Progenitor cell of endocrine pancreas (in vitro differentiated cells): ENCODE measurements at regions not wholly inside any gene's neighbourhood (a gene's known extent, or its start where the extent isn't known, plus 50 kb on each side); places are given as distances from the start of the nearest gene placed in this dataset.
"Not testable (repeated sequence)": the region's sequence is repeated elsewhere in the genome, so short reads cannot be mapped to it uniquely, and the experiment has no call there.

Source experiments
- DNase-seq: peaks from one replicate; pipeline ENCODE4 v3.0.0; 2021; ENCODE audit warnings: low spot score; ENCODE audit not compliant: unreplicated experiment
- H3K27ac Mint-ChIP-seq: 2 replicates; pipeline ENCODE4 v1.8.0; 2021; ENCODE audit warnings: mild to moderate bottlenecking, moderate library complexity, mixed read lengths
- H3K27me3 Mint-ChIP-seq: 2 replicates; pipeline ENCODE4 v1.8.0; 2021; ENCODE audit warnings: mixed read lengths
- H3K36me3 Mint-ChIP-seq: 2 replicates; pipeline ENCODE4 v1.8.0; 2022; ENCODE audit warnings: mixed read lengths; ENCODE audit not compliant: insufficient read depth
- H3K4me1 Mint-ChIP-seq: 2 replicates; pipeline ENCODE4 v1.8.0; 2021; ENCODE audit warnings: low read depth, mixed read lengths
- H3K4me3 Mint-ChIP-seq: 2 replicates; pipeline ENCODE4 v1.8.0; 2021; ENCODE audit warnings: low read depth, mild to moderate bottlenecking, moderate library complexity, mixed read lengths
- H3K9me3 Mint-ChIP-seq: 2 replicates; pipeline ENCODE4 v1.8.0; 2021; ENCODE audit warnings: low read depth, mixed read lengths
- TF ChIP-seq, protein P1 (sequence below): fragments of 200-600 bp; sonication (generic); IDR thresholded peaks from one replicate; pipeline ENCODE4 v1.5.0; 2021; ENCODE audit warnings: antibody characterized with exemption, mild to moderate bottlenecking; ENCODE audit not compliant: unreplicated experiment

GRCh38 chr4:49217492-49217891 lies 231.4 kb downstream of the CWH43 start:
- H3K36me3 Mint-ChIP-seq, result peaks cover 12% of the 10 kb centered on the region
- TF ChIP-seq, protein P1, sequence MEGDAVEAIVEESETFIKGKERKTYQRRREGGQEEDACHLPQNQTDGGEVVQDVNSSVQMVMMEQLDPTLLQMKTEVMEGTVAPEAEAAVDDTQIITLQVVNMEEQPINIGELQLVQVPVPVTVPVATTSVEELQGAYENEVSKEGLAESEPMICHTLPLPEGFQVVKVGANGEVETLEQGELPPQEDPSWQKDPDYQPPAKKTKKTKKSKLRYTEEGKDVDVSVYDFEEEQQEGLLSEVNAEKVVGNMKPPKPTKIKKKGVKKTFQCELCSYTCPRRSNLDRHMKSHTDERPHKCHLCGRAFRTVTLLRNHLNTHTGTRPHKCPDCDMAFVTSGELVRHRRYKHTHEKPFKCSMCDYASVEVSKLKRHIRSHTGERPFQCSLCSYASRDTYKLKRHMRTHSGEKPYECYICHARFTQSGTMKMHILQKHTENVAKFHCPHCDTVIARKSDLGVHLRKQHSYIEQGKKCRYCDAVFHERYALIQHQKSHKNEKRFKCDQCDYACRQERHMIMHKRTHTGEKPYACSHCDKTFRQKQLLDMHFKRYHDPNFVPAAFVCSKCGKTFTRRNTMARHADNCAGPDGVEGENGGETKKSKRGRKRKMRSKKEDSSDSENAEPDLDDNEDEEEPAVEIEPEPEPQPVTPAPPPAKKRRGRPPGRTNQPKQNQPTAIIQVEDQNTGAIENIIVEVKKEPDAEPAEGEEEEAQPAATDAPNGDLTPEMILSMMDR, result no peak
- H3K9me3 Mint-ChIP-seq, result peaks cover 80% of the 10 kb centered on the region

GRCh38 chr4:49218094-49218493 lies 232.0 kb downstream of the CWH43 start:
- H3K27me3 Mint-ChIP-seq, H3K27ac Mint-ChIP-seq, H3K4me3 Mint-ChIP-seq, H3K4me1 Mint-ChIP-seq, DNase-seq: not testable (repeated sequence)
- H3K36me3 Mint-ChIP-seq, result peaks cover 13% of the 10 kb centered on the region
- H3K9me3 Mint-ChIP-seq, result peaks cover 81% of the 10 kb centered on the region

More at GRCh38 chr4:49217492-49217891, 231.4 kb downstream of the CWH43 start:
- no peak for DNase-seq
- Mint-ChIP-seq H3K4me1 (no peaks in the 10 kb centered on the region), H3K27me3 (no peaks in the 10 kb centered on the region), H3K27ac (no peak overlapping the region), H3K4me3 (no peak overlapping the region)

DNA sequence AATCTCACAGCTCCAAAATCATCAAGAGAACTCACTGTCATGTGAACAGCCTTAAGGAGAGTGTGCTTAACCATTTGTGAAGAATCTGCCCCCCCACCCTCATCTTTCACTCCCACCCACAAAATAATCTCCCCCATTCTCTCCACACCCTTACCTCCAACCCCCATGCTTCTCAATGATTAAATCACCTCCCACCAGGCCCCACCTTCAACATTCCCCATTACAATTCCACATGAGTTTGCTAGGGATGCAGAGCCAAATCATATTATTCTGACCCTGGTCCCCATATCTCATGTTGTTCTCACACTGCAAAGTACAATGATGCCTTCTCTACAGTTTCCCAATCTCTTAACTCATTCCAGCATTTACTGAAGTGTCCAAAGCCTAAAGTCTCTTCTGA lies 232.9 kb downstream of the CWH43 start:
- not testable (repeated sequence) for DNase-seq, H3K4me3 Mint-ChIP-seq, H3K27me3 Mint-ChIP-seq, H3K27ac Mint-ChIP-seq, H3K4me1 Mint-ChIP-seq
- Mint-ChIP-seq H3K36me3 (peaks cover 13% of the 10 kb centered on the region), H3K9me3 (peaks cover 82% of the 10 kb centered on the region)

DNA sequence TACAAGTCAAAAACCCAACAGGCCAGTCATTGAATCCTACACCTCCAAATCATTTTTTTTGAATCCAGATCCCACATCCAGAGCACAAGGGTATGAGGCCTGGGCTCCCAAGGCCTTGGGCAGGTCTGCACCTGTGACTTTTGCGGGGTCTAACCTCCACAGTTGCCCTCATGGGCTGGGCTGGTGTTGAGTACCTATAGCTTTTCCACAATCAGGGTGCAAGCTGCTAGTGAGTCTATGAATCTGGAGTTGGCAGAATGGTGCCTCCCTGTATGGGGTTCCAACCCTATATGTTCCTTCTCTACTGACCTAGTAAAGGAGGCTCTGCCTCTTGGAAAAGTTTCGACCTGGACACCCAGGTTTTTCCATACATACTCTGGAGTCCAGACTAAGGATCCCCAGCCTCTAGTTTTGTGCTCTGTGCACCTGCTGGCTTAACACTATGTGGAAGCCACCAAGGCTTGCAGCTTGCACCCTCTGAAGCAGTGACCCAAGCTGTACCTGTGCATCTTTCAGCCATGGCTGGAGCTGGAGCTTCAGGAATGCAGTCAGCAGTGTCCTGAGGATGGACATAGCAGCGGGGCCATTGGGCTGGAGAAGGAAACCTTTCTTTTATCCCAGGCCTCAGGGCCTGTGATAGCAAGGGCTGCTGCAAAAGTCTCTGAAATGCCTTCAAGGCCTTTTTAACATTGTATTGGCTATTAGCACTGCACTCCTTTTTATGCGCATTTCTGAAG lies 233.6 kb downstream of the CWH43 start:
- peaks cover 78% of the 10 kb centered on the region for H3K9me3 Mint-ChIP-seq
- H3K27ac Mint-ChIP-seq, H3K4me3 Mint-ChIP-seq, DNase-seq, H3K4me1 Mint-ChIP-seq, H3K27me3 Mint-ChIP-seq: not testable (repeated sequence)
- H3K36me3 Mint-ChIP-seq, result peaks cover 10% of the 10 kb centered on the region

DNA sequence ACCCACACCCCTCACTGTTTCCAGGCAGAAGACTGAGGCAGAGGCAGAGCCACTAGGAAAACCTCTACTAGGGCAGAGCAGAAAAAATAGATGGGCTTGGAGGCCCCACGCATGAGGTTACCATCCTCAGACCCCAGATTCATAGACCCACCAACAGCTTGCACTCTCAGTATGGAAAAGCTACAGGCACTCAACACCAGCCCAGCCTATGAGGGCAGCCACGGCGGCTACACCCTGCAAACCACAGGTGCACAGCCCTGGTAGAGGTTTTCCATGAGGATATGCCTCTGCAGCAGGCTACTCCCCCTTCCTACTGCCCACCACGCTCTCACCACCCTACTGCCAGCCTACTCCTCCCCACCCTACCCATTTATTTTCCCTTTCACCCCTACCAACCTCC lies 235.1 kb downstream of the CWH43 start:
- TF ChIP-seq, protein P1, result no peak
- DNase-seq, result no peak
- Mint-ChIP-seq H3K27me3 (no peaks in the 10 kb centered on the region), H3K4me1 (no peaks in the 10 kb centered on the region), H3K36me3 (peaks cover 10% of the 10 kb centered on the region), H3K9me3 (peaks cover 68% of the 10 kb centered on the region), H3K4me3 (no peak overlapping the region), H3K27ac (no peak overlapping the region)

DNA sequence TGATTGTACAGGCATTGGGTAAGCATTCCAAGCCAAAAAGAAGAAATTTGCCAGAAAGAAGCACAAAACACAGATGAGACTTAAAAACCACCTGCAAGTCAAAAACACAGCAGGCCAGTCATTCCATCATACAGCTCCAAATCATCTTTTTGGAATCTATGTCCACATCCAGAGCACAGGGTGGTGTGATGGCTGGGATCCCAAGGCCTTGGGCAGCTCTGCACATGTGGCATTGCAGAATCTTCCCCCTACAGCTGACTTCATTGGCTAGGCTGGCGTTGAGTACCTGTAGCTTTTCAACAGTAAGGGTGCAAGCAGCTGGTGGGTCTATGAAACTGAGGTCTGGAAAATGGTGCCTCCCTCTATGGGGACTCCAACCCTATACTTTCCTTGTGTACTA lies 236.7 kb downstream of the CWH43 start:
- DNase-seq, H3K27me3 Mint-ChIP-seq, H3K4me3 Mint-ChIP-seq, H3K4me1 Mint-ChIP-seq, H3K27ac Mint-ChIP-seq: not testable (repeated sequence)
- Mint-ChIP-seq H3K9me3 (peaks cover 56% of the 10 kb centered on the region), H3K36me3 (peaks cover 10% of the 10 kb centered on the region)

GRCh38 chr4:49226216-49226866 lies 240.3 kb downstream of the CWH43 start:
- not testable (repeated sequence) for H3K27ac Mint-ChIP-seq, H3K4me1 Mint-ChIP-seq, H3K36me3 Mint-ChIP-seq, H3K4me3 Mint-ChIP-seq, H3K27me3 Mint-ChIP-seq, DNase-seq
- H3K9me3 Mint-ChIP-seq, result peaks cover 29% of the 10 kb centered on the region

GRCh38 chr4:49227941-49228340 lies 241.9 kb downstream of the CWH43 start:
- H3K4me1 Mint-ChIP-seq, H3K27me3 Mint-ChIP-seq, H3K27ac Mint-ChIP-seq, H3K4me3 Mint-ChIP-seq, DNase-seq, H3K36me3 Mint-ChIP-seq: not testable (repeated sequence)
- H3K9me3 Mint-ChIP-seq, result peaks cover 16% of the 10 kb centered on the region

GRCh38 chr4:49229243-49229642 lies 243.2 kb downstream of the CWH43 start:
- not testable (repeated sequence) for H3K4me1 Mint-ChIP-seq, H3K36me3 Mint-ChIP-seq, H3K27me3 Mint-ChIP-seq, DNase-seq, H3K27ac Mint-ChIP-seq, H3K4me3 Mint-ChIP-seq
- peaks cover 11% of the 10 kb centered on the region for H3K9me3 Mint-ChIP-seq

DNA sequence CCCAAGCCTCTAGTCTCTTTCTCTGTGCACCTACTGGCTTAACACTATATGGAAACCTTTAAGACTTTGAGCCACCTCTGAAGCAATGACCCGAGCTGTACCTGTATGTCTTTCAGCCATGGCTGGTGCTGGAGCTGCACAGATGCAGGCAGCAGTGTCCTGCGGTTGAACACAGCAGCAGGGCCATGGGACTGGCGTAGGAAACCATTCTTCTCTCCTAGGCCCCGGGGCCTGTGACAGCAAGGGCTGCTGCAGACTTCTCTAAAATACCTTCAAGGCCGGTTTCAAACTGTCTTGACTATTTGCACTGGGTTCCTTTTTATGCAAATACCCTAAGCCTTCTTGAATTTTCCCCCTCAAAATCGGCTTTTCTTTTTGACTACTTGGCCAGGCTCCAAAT lies 243.6 kb downstream of the CWH43 start:
- H3K36me3 Mint-ChIP-seq, H3K4me3 Mint-ChIP-seq, H3K27ac Mint-ChIP-seq, H3K27me3 Mint-ChIP-seq, H3K4me1 Mint-ChIP-seq, DNase-seq: not testable (repeated sequence)
- peaks cover 10% of the 10 kb centered on the region for H3K9me3 Mint-ChIP-seq

DNA sequence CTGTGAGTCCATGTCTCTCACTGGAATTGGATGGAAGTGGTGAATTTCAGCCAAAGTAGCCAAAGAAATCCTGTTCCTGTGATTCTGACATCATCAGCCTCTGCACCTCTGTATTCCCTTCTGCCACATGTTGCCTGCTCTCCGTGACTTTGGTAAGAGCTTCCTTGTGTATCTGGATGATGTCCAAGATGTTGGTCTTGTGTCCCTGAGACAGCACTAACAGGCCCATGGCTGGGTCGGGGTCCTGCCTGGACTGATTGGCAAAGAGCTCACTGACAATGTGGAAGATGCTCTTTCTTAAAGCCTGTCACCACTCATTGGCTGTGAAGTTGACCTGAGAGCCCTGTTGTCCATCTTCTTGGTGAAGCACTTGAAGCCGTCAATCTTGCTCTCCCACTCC lies 247.3 kb downstream of the CWH43 start:
- DNase-seq, H3K4me1 Mint-ChIP-seq, H3K36me3 Mint-ChIP-seq, H3K4me3 Mint-ChIP-seq, H3K27ac Mint-ChIP-seq, H3K27me3 Mint-ChIP-seq: not testable (repeated sequence)
- peaks cover 10% of the 10 kb centered on the region for H3K9me3 Mint-ChIP-seq
